SW480 (cell line): ENCODE measurements at regions not wholly inside any gene's neighbourhood (a gene's known extent, or its start where the extent isn't known, plus 50 kb on each side); places are given as distances from the start of the nearest gene placed in this dataset.
A peak's percentile ranks its signal among the peaks of the same experiment; 100 is the strongest.
"Not testable (repeated sequence)": the region's sequence is repeated elsewhere in the genome, so short reads cannot be mapped to it uniquely, and the experiment has no call there.

Source experiments
- DNase-seq: peaks from one replicate; pipeline ENCODE4 v3.0.0-alpha.2; 2016; ENCODE audit warnings: low spot score

DNA sequence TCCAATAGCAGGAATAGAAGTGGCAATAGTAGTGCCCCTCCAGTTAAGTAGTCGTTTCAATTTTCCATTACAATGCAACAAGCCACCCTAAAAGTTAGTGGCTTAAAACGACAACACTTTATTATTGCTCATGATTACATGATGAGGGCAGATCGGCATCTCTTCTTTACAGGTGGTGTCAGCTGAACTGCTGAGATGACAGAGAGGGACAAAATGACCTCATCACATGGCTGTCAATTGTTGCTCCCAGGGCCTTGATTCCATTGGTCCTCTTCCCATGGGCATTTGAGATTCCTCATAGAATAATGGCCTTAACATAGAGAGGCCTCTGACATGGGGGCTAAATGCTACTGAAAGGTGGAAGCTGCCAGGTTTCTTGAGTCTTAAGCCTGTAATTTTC lies 679.8 kb upstream of the KLHL1 start:
- no peak for DNase-seq

DNA sequence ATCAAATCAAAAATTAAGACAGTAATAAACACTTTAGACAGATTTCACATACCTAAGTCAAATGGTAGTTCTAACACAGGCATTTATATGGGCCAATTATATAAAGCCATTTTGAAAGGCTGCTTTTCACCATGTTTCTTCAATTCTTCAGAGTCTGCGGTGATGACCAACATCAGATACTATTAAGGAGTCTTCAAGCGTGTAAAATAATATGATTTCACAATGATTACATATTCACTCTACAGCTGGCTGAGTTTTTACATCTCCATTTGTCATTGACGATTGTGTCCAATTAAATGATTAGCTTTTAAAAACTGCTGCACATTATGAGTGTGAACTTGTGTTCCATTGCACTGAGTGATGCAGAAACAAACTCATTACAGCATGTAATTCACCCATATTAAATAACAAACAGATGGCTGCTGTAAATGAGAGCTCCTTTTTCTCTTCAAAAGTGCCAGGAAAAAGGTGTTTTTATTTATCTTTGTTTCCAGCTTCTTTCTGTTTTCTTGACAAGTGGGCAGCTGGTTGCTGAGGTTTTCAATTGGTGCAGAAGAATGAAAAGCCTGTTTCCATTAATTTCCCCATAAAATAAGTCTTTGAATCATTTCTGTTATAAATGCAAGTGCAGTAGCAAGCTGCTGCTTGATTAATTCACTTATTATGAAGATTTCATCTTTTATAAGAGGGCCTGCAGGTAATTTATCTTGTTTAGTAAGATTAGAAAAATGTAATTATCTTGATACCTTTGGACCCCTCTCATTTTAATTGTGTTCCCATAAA lies 676.1 kb upstream of the KLHL1 start:
- DNase-seq = no peak

DNA sequence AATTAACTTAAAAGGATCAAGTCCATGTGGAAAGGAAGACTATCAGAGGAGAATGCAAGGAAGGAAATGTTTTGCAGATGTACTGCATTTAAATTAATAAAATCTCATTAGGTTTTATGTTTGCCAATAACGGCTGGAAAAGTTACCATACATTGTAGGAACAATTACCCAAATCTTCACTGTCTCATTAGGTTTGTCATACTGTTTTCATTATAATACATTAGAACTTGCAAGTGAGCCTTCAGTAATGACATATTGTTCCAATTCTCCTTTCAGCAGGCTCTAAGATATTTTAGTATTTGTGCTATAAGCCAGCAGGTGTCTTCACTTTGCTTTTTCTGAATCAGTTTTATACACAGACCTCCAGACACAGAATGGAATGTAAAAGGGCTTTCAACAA lies 661.6 kb upstream of the KLHL1 start:
- DNase-seq = no peak

DNA sequence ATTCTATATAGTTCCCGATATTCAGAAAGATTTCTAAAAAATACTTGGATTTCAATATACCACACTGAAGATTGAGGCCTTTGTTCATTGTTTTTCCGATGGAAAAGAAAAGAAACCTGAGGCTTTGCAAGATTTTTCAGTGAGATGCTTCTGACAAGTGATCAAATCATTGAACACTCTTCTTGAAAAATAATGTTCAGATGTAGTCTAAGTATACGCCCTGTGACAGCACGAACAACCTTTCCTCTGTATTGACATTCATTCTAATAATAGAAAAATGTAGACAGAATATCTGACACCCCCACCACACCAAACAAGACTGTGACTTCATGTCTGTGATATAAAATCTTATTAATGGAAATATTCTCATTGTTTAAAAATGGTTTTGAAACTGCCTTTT lies 650.7 kb upstream of the KLHL1 start:
- no peak for DNase-seq

DNA sequence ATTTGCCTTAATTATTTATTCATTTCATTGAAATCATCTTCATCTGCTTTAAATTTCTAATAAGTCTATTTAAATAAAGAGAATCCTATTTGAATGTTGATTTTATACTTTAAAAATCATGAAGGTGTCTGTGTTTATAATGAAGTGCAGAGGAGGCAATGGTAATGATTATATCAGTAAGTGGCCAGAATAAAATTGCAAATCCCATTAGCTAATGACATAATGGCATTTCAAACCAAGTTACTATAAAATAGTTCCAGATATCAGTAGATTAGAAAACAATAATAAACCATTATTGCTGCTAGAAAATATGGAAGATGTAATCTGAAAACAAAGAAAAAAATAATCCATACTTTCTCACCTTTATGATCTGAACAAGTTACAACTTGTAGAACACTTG lies 647.8 kb upstream of the KLHL1 start:
- no peak for DNase-seq

DNA sequence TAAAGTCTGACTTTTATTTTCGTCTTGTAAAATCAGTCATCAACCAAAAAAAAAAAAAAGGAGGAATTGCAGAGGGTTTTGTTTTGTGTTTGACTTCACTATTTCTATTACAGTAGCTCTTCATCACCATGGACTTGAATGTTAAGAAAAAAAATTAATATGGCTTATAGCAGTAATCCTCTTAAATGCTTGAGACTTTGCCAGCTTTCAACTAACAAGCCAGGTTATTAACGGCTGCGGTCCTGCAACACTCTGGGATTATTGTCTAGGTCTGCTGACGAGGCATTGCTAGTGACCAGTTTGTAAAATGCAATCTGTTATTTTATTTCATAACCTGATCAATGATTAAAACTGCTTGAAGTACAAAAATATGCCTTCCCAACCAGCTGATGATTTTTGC lies 647.2 kb upstream of the KLHL1 start:
- no peak for DNase-seq

DNA sequence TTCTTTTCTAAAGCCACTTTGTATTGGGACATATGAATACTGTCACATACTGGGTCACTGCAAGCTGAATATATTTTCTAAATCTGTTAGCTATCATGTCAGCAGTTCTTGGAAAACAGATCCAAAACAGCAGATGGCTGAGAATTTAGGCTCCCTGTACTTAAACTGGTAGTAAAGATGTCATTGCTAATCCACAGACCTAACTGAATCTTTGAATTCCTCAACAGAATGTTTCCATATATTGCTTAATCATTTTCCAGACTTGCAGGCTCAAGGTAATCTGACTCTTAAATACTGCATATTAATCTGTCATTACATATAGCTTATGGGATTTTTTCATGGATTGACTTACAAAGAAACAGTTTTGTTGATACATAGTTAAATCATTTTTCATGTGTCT lies 639.0 kb upstream of the KLHL1 start:
- no peak for DNase-seq

DNA sequence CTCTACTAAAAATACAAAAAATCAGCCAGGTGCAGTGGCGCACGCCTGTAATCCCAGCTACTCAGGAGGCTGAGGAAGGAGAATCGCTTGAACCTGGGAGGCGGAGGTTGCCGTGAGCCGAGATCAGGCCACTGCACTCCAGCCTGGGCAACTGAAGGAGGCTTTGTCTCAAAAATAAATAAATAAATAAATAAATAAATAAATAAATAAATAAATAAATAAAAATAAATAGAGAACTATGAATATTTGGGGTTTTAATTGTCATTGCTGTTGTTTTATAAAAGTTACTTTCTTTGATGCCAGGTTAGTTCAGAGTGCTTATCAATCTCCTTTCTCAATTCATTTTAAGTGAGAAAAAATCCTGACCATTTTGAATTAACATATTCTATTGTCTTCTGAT lies 638.2 kb upstream of the KLHL1 start:
- DNase-seq = not testable (repeated sequence)

DNA sequence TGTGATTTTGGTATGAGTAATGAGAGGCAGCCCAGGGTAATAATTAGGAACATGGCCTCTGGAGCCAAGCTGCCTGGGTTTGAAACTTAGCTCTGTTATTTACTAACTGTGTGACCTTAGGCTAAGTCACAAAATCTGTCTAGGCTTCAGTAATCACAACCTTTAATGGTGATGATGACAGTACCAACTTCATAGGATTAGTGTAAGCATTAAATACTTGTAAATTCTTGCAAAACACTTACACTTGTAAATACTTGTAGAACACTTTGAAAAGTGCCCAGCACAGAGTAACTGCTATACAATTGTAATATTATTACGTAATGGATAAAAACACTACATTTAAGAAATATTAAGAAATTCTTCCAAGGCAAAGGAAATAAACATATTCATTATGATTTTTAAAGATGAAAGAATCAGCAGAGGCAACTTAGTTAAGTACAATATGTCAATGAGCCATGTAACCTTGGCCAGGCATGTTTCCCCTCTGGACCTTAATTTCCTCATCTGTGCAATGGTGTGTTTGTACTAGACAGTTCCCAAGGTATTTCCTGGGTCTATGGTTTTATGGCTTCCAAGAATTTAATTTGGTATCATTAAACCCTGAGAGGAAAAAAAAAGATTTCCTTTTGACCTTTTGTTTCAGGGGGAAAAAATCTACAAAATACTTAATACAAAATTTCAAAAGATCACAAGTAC lies 628.5 kb upstream of the KLHL1 start:
- no peak for DNase-seq

DNA sequence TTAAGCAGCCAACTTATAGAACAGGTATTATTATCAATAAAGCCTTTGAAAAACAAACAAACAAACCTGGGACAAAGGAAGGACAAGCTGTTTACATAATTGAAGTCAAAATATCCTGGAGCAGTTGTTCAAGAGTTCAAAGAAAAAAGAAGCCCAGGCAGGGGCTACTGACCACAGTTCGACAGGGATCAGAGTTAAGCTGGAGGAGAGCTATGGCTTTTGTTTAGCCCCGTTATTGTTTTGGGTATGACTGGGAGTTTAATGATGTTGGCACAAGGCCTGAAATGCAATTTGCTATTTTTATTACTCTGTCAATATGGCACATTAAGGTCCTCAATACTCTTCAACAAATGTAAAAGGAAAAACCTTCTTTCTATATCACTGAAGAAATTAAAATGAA lies 624.4 kb upstream of the KLHL1 start:
- DNase-seq = peak; percentile 2

DNA sequence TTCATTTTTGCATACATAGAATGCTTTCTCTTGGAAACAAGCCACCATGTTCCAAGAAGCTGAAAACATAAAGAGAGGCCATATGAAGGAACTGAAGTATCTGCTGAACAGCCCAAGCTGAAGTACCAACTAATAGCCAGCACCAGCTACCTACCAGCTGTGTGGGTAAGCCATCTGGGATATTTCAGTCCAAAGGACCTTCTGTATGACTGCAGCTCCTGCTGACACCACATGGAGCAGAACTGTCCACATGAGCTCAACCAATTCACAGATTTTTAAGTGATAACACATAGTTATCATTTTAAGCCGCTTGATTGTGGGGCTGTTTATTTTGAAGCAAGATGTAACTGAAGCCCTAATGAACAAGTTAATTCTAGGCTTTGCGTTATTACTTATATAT lies 621.1 kb upstream of the KLHL1 start:
- DNase-seq = no peak

DNA sequence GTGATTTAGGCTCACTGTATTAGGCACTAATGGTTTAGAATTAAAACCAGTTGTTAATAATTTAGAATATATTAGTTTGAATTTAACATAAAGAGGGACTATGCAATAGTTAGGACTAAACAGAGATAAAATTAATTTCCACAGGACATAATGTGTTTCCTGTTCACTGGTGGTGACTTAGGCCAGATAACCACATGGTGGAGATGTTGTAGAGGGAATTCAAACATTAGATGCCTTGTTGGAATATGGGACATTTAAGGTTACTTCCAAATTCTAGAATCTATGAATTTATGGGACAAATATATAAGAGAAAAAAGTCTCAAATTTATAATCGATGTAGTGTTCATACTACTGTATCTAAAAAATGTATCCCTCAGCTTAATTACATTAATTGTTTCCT lies 615.5 kb upstream of the KLHL1 start:
- DNase-seq = peak; percentile 16

DNA sequence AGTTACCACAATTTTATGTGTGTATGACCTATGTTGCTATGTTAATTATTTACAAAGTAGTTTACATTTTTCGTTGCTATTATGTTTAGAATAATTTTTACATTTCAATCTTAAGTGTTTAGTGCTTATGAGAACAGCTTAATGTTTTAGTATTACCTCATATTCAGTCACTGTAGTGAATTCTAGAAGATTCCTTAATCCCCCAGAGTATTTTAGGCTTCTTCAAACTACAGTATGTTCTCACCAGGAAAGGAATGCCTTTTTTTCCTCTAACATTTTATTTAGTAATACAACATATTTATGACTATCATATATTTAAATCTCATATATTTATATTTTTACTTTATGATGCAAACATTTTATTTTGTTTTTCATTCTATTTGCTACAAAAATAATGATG lies 612.1 kb upstream of the KLHL1 start:
- DNase-seq = no peak

DNA sequence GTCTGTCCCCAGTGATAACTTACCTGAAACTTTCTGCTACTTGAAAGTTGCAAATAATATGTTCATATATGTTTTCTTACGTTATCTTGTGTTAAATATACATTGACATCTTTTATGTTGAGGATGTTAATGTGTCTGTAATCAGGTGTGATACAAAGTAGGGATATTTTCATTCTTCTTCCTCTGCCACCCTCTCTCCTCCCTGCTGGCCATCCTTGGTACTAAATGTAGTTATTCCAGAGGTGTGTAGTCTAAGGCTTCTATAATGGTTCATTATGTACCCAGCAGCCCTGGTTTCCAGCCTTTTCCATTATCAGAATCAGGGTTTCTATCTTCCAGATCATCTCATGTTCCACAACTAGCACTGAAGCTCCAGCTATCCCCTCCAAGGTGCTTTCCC lies 606.7 kb upstream of the KLHL1 start:
- DNase-seq = no peak

DNA sequence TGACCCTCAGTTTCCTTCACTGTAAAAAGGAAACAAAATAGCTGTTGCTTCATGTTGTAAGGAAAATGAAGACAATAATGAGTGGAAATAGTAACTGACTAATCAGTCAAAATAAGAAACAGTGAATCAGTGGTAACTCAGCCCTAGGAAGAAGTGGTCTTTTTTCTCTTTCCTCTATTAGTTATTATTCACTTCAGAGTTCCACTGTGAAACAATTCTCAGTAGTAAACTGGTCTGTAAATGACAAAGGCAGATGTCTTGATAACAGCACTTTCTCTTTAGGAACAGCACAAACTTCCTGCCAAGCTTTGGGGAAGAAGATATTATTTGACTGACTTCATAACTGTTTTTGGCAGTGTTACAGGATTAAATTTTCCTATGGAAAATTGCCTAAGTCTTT lies 600.5 kb upstream of the KLHL1 start:
- DNase-seq = no peak

DNA sequence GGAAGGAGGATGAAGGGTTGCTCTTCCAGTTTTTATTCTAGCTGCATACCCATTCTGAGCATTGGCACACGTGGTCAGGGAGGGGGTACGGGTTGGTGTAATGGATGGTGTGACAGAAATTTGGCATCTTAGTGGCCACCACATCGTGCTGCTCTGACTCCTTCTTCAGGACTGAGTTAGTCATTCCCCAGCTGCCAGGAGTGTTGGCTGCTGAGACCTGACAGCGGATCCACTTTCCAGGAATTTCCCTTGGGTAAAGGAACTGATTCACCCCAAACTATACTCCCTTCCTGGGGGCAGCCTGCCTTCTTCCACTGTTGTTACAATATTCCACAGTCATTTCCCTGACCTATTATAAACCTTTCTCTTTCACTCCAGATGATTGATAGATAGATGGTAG lies 595.5 kb upstream of the KLHL1 start:
- DNase-seq = no peak

DNA sequence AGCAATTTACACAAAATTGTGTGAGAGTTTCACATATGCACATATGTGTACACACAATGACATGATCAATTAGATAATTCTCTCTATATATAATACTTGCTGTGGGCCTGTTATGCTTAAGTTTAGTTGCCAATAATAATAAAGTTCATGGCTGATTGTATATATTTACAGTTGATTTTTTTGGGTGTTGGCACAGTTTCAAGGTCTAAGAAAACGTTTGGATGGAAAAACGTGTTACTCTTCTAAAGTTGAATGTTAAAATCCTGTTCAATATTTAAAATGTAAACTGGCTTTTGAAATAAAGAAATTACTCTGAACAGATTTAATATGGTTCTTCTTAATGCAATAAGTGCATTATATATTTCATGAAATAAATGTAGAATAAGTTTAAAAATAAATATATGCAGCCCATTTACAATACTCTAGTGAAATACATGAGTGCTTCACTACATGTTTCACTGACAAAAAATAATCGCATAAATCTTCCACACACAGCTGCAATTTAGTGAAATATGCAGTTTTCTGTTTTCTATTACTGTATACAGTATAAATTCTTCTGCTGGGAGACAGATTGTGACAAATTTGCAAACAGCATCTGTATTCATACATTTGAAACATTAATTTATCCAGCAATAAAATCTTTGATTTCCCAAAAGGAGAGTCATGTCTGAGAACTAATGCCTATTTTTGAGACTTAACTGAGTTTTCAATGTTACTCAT lies 586.9 kb upstream of the KLHL1 start:
- no peak for DNase-seq

DNA sequence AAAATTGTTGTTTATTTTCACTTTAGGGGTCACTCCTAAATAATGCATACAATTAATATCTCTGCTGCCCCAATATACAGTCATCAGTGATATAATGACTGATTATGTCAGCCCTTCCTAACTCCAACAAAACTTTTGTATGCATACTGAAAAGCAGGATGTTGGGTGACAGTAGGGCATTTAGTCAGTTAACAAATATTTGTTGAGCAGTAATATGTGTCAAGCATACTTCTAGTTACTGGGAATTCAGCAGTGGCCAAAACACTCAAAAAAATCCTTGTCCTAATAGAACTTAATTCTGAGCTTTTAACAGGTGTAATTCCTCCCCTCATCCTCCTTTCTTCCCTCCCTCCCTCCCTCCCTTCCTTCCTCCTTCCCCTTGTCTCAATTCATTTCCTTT lies 560.7 kb upstream of the KLHL1 start:
- DNase-seq = no peak

DNA sequence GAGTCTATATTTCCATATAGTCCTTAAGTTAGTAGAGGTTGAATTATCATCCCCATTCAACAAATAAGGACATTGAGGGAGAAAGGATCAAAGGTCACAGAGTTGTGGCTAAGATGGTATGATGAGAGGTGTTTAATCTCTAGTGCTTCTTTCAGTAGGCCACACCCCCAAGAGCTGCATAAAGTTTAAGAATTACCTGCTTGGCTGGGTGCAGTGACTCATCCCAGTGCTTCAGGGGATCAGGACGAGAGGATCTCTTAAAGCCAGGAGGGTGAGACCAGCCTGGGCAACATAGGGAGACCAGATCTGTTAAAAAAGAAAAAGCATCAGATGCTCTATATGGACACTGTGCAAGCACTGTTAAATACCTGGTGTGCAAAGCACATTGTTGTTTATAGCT lies 560.0 kb upstream of the KLHL1 start:
- peak; percentile 82 for DNase-seq

DNA sequence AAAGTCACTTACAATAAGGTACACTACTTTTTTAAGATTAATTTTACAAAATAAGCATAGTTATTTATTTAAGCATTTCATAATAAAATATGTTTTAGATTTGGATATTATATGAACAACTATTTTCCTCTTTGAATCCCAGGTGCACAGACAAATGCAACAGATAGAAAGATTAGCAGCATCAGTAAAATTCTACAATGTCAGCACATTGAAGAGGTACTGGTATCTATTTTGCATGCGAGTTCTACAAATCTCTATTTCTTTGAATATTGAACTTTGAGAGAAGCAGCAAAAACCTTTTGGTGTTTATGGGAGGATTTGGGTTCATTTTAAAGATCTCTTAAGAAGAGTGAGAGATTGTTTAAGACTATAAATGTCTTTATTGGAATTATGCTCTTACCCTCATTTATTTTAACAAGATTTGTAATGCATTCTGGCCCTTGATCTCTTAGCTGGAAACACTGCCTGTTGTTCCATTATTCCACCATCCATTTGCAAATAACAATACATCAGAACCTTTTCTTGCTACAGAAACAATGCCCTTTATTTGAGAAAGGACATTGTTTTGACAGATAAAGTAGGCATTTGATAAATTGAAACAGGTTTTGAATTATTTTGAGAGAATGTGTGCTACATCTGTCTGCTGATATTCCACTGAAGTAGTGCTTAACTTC lies 558.8 kb upstream of the KLHL1 start:
- DNase-seq = no peak

DNA sequence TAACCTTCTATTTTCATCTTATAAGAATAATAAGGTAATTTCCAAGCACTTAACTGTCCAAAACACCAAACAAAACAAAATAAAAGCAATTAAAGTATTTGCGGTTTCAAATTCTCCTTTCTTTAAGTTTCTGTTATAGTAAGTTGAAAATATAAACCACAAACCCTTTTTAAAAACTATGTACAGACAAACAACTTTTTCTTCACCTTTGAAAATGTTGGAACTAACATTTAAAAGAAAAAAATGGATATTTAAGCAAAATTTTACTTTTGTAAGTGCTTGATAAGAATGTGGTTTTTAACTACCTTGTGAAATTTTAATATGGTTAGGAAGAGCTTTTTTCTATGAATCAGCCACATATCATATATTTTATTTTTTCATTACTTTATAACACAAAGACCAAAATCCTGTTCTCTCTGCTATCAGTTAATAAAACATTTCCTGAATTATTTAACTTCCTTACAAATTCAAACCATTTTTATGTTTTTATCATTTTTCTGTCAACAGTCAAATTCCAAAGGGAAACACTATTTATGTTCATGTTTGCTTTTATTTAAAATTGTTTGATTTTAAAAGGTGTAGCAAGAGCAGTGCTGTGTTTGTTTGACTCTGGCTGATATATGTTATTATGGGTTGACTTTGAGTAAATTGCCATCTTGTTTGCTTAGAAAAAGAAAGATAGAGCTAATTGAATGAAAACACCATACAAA lies 554.1 kb upstream of the KLHL1 start:
- DNase-seq = no peak

DNA sequence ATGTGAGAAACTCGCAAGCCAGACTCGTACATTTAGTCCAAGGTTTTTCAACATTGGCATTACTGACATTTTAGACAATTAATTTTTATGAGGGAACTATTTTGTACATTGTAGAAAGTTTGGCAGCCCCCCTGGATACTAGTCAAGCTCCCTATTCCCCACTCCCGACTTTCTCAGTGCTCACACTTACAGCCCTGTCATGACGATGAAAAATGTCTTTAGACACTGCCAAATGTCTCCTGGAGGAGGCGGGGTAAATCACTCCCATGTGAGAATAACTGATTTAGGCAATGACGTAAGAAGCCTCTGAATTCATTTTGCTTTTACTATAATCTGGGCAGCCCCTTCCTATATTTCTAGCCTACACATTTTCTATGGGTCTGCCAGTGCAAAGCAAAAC lies 535.8 kb upstream of the KLHL1 start:
- DNase-seq = no peak
